SKM-1 treated with dmso at 0.1 percent for 144 hours (cell line): ENCODE measurements at regions not wholly inside any gene's neighbourhood (a gene's known extent, or its start where the extent isn't known, plus 50 kb on each side); places are given as distances from the start of the nearest gene placed in this dataset.

Experiments
- DNase-seq: peaks from one replicate; lab custom pipeline; 2025; ENCODE audit not compliant: unreplicated experiment; lab: John Stamatoyannopoulos, UW

GRCh38 chrX:142149919-142150318 lies 55.2 kb downstream of the MAGEC2 start:
- DNase-seq: no peak

DNA sequence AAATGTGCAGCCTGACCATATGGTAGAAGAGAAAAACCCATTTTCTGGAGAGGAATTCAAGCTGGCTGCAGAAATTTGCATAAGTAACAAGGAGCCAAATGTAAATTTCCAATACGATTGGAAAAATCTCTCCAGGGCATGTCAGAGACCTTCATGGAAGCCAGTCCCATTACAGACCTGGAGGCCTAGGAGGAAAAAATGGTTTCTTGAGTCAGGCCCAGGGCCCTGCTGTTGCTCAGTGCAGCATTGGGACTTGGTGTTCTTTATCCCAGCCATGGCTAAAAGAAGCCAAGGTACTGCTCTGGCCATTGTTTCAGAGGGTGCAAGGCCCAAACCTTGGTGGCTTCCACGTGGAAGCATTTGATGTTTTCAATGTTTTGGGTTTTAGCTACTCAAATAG lies 70.6 kb downstream of the MAGEC2 start:
- no peak for DNase-seq

DNA sequence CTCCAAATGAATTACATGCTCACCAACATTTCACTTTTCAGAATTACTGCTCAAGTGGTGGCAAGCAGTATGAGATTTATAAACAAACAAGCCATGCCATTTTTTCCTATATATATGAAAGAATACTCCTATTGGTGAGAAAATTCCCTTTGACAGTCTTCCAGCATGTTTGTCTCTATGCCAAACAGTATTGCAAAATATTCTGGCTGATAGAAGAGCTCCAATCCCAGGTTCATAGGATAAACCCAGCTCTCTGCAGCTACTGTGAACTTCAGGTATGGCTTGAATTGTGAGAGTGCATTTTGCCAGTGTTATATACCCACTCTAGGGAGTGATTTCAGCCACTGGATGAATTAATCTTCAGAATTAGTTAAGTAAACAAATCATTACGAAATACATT lies 108.8 kb downstream of the MAGEC2 start:
- no peak for DNase-seq

DNA sequence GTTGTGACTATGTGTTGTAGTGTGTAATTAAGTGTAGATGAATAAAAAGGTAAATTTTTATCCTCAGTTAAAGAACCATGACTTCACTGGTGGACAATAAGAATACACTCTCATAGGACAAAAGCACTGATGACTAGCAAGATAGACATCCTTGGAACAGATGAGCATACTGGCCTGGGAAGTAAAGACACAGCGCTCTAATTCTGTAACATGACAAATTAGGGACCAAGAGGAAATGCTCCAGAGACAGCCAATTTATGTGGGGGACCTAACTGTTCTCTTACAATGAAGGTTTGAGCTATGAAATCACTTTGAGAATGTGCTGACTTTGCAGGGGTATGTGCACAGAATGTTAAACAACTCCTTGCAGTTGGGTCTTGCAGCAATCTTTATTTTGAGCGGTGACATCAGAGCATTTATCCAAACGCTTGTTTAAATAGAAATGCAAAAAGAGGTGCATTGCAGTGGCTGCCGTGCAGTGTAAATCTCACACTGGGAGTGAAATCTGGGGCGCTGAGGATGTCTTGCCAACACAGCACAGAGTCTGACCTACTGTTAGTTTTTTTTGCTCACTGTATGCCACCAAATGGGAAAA lies 109.3 kb downstream of the MAGEC2 start:
- DNase-seq: no peak

GRCh38 chrX:142089193-142089592 lies 115.9 kb downstream of the MAGEC2 start:
- peak; percentile 0 for DNase-seq

DNA sequence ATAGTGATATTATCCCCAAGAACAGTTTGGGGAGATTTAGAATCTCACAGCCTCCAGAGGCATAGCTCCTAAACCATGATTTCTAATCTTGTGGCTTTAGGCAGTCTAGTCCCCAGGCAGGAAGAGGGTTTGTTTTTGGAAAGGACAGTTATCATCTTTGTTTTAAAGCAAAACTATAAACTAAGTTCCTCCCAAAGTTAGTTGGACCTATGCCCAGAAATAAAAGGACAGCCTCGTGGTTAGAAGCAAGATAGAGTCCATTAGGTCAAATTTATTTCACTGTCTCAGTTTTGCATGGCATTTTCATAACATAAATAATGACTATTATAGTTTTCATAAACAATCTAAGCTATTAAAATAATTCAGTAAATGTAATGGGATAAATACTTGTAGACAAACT lies 120.5 kb downstream of the MAGEC2 start:
- no peak for DNase-seq

GRCh38 chrX:142076633-142077032 lies 128.5 kb downstream of the MAGEC2 start:
- no peak for DNase-seq

DNA sequence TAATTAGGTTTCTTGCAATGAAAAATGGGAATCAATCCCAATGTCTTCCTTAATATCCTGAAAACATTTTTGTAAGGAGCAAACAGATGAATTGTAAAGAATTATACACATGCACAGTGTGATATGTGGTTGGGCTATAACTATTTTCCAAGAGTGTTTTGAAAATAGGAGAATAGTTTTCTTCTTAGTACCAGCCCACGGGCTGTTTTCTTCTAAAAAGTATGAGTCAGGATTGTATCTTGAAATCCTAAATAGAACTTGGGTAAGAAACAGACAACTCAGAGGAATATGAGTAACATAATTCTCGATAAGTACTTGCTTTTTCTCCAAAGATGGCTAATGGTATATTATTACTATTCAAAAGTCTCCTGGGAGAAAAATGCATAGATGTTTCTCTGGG lies 136.7 kb downstream of the MAGEC2 start:
- no peak for DNase-seq

GRCh38 chrX:142060191-142060590 lies 144.9 kb downstream of the MAGEC2 start:
- DNase-seq: no peak

DNA sequence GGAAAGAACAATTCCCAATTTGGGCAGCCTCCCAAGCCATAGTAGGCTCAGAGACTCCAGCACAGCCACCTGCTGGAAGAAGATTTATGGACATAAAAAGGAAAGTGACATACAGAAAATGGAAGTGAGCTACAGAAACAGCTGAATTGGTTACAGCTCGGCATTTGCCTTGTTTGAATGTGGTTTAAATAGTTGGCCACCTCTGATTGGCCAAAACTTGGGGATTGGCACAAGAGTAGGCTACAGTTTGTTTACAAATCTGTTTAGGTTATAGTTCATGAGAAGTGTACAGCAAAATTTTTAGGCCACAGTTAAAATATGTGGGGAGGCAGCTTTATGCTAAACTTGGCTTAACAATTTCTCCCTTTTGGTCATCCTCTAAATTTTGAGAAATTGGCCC lies 150.4 kb downstream of the MAGEC1 start:
- DNase-seq: no peak

GRCh38 chrX:142052238-142052637 lies 148.5 kb downstream of the MAGEC1 start:
- no peak for DNase-seq

DNA sequence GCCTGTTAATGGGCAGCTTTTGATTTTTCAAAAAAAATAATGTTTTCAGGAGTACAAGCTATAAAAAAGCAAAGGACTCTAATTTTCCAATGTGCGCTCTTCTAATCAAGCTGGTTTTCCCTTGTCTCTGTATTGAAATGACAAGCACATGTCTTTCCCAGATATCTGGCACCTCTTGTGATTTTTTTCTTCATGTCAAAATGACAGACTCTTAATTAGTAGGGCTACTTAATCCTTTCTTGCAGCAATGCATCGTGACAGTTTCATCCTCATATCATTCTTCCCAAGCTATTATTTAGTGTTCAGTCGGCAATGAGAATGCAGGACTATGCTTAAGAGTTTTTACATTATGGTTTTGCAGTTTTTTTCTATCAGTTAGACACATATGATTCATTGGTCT lies 139.5 kb downstream of the MAGEC1 start:
- DNase-seq: no peak

DNA sequence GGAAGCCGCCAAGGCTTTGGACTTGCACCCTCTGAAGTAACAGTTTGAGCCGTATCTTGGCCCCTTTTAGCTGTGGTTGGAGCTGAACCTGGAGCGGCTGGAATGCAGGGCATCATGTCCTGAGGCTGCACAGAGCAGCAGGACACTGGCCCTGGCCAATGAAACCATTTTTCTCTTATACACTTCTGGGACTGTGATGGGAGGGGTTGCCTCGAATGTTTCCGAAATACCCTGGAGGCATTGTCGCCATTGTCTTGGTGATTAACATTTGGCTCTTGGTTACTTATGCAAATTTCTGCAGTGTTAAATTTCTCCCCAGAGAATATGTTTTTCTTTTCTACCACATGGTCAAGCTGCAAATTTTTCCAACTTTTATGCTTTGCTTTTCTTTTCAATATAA lies 137.2 kb downstream of the MAGEC1 start:
- no peak for DNase-seq

DNA sequence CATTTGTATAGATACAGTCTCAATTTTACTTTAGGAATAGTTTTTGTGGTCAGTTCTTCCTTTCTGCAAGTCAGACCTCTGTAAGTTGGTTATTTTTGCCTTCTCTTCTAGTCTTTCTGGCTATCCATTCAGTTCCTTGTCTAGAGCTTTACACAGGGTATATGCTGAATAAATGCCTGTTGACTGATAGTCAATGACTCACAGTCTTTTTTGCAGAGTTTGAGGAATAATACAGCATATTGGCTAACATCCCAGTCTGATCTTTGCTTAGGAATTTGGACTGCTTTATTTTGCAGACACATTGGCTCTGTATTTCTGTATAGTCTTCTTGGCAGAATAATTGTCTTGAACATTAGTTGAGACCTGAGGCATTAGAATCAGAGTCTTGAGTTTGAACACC lies 132.4 kb downstream of the MAGEC1 start:
- DNase-seq: no peak

DNA sequence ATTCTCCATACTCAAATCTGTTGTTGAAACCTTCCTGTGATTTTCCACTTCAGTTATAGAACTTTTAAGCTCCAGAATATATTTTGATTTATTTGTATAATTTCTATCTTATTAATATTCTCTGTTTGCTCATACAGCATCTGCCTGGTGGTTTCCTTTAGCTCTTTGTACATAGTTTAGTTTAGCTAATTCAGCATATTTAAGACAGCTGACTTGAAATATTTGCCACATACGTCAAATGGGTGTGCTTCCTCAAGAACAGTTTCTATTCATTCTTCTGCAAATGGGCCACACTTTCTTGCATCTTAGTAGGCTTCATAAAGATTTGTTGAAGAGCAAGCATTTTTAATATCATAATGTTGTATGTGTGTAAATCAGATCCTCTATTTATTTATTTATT lies 101.8 kb downstream of the MAGEC1 start:
- DNase-seq: no peak

- no peak for DNase-seq
Observed at GRCh38 chrX:142002471-142002870, 98.8 kb downstream of the MAGEC1 start.

- no peak for DNase-seq
Observed at GRCh38 chrX:142001934-142002333, 98.2 kb downstream of the MAGEC1 start.

GRCh38 chrX:141989815-141990214 lies 86.1 kb downstream of the MAGEC1 start:
- no peak for DNase-seq

GRCh38 chrX:141989134-141989533 lies 85.4 kb downstream of the MAGEC1 start:
- DNase-seq: no peak

DNA sequence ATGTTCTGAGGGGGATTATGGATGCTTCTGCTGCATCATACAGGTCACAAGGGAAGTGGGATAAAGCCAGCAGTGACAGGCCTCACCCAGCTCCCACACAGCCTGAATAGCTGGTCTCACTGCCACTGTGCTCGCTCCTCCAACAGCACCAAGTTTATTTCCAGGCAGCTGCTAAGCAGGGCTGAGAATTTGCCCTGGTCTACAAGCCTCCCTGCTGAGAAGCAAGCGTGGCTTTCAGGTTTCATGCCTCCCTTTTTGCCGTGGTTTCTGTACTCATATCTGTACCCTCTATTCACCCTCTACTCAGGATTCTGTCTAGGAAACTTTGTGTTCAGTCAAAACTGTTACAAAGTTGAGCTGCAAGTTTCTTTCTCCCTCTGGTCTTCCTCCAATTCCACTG lies 78.6 kb downstream of the MAGEC1 start:
- no peak for DNase-seq

DNA sequence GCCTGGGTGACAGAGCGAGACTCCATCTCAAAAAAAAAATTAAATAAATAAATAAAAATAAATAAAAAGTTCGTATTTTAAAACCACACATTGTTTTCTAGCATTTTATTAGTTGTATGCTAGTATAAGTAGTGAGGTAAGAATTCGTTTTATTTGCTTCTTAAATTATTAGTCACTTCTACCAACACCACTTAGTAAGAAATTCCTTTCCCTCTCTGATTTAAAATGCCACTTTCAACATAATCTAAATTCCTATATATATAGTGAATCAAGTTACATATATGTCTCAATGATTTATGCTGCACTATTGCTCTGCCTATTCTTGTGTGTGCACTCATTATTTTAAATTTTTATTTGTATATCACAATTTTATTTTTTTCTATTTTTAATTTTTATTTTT lies 72.1 kb downstream of the MAGEC1 start:
- no peak for DNase-seq

GRCh38 chrX:141969706-141970105 lies 66.0 kb downstream of the MAGEC1 start:
- no peak for DNase-seq

- no peak for DNase-seq
Observed at GRCh38 chrX:141960578-141960977, 56.9 kb downstream of the MAGEC1 start.
